NCI-H82 (cell line): ENCODE measurements at regions not wholly inside any gene's neighbourhood (a gene's known extent, or its start where the extent isn't known, plus 50 kb on each side); places are given as distances from the start of the nearest gene placed in this dataset.

Source experiments
- DNase-seq: peaks from one replicate; lab custom pipeline; 2025; lab: John Stamatoyannopoulos, UW

DNA sequence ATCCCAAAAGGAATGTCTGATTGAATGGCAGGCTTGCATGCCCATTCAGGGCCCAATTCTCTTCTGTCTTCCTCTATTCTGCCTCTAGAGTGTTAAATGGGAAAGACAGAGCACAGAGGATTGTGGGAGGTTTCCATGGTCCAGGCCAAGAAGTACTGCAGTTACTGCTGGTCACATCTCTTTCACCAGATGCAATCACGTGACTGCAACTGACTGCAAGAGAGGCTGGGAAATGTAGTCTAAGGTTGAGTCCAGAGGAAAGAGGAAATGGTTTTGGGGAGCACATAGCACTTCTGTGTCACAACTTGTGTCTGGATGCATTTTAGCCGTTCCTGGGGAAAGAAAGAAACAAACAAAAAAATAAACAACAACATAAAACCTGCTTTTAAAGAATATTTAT, 336.4 kb upstream of the BTBD3 start:
- DNase-seq: peak; percentile 35

DNA sequence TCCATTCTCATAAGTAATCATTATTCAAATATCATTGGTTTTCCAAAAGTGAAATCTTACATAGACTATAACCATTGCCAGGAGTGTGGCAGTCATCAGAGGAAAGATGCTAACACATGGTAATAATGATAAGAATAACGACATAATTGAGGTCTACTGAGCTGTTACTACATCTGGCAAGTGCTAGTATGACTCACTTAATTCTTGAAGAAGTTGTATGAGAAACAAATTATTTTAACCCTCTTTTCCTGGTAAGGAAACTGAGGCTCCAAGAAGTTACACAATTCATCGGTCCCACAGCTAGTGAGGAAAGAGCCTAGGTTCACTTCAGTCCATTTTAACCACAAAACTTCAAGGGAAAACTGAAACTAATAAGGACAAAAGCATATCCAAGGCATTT, 335.6 kb upstream of the BTBD3 start:
- no peak for DNase-seq

DNA sequence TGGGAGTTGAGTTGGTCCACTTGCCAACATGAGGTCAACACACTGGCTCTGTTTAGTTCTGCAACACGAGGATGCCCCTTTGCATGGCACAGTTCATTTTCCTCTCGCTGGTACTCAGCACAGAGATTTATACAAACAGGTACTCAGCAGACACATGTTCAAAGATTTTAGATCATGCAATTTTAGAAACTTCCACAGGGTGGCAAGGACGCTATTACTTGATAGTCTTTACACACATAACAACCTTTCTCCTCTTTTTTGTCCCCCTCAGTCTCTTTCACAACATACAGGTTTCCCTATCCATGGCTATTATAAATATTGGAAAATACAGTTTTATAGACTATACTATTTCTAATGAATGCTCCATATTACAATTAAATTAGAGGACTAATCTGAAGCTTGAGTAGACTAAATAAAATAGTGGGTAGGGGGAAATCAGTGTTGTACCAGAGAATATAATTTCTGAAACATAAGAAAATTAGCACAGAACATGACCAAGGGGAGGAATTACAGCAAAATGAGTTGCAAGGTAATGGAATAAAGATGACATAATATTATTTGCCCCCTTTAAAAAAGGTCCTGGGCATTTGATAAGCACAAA, 331.8 kb upstream of the BTBD3 start:
- peak; percentile 57 for DNase-seq

DNA sequence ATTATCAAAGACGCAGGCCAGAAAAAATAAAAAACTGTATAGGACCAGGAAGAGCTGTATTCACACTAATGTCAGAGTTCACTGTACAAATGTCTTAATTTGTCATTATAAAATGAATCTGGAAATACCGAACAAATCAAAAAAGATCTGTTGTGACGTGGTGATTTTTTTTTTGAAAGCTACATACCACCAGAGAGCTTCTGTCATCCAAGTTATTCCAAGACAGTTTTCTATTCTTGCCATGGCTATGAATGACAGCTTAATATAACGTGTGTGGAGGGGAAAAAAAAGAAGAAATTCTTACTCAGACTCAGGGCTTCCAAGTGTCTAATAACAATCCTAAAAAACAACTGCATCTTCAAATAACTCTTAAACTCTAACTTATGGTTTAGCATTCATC, 328.8 kb upstream of the BTBD3 start:
- no peak for DNase-seq

DNA sequence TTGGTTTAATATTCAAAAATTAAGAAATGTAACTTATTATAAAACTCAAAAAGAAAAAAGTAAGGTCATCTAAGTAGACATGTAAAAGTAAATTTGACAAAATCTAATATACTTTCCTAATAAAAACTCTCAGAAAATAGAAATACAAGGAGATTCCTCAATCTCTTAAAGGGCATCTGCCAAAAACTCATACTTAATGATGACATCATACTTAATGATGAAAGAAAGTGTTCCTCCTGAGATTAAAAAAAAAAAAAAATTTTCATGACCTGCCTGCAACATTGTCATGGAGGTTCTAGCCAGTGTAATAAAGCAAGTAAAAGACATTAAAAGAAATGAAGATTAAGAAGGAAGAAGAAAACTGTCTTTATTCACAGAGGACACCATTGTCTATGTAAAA, 325.7 kb upstream of the BTBD3 start:
- no peak for DNase-seq

DNA sequence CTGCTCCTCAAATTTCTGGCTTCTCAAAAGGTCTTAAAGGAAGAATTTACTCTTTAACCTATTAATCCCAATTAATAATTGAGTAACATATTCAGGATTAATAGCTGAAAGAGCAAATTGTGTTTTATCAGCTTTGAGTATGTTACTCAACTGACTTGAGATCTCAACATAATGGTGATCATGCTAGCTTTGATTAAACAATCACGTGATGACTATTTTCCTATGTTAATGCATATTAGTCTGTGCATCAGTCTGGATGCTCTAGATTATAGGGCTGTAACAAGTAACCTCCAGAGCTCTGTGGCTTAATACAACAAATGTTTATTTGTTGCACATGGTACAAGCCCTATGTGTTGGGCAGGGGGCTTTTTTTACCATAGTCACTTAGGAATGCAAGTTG, 313.4 kb upstream of the BTBD3 start:
- DNase-seq: no peak

DNA sequence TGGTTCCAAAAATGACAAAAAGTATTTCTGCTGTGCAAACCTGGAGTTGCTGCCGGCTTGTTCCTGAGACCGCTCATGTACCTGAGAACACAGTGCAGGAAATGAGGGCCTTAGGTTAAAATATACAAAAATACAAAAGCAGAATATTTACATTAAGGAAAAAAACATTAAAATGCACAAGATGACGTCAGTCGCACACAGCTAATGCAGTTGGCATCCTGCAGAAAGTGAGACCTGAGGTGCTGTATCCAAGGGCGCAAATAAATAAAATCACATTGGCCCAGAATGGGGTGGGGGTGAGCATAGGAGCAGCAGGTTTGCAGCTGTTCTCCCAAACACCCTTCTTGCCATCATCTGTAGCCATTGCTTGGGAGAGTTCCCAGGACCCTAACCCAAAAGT, 310.6 kb upstream of the BTBD3 start:
- DNase-seq: no peak

DNA sequence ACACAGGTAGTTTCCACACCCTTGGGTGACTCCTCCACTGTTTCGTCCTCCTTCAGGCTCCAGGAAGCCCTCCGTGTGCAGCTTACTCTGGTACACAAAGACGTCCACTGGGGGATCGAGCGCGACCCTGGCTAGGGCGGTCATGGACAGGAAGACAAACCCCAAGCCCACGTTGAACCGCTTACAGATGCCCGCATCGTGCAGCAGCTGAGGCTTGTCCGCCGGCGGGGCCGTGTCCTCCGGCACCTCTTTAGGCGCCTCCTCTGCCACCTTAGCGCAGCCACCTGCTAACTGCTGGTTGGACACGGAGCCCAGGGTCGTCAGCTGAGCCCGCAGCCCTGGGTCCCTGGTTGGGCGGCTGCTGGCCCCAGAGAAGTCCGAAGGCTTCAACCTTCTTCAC, 309.0 kb upstream of the BTBD3 start:
- DNase-seq: no peak

DNA sequence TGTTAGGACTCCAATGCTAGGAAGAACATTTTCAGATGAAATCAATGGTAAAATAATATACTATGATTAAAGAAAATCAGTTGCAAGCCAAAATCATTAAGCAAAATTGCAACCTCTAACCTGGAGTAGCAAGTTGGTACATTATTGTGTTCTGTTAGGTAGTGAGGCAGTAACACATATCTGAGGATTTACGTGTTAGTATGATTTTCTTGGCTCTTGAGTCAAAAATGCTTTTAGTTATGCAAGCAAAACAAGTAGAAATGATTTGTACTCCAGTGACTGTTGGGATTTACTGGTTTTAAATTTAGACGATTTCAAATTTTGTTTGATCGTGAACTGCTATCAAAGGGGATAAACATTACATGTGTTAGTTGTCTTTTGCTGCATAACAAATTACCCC, 293.0 kb upstream of the BTBD3 start:
- DNase-seq: no peak

DNA sequence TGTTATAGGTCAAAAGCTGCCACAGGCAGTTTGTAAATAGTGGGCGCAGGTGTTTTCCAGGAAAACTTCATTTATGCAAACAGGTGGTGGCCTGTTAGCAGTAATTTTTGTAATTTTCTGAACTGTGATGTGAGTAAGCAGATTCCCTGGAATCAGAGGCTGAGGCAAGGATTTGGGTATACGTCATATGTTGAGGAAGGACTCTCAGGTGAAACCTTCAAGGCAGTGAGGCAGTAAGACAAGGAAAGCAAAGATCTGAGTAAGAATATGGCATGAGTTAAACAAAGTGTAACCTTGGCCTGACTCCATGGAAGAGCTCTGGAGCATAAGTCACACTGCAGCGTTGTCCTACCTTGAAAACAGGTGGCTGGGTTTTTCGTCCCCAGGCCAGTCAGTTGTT, 291.1 kb upstream of the BTBD3 start:
- no peak for DNase-seq

DNA sequence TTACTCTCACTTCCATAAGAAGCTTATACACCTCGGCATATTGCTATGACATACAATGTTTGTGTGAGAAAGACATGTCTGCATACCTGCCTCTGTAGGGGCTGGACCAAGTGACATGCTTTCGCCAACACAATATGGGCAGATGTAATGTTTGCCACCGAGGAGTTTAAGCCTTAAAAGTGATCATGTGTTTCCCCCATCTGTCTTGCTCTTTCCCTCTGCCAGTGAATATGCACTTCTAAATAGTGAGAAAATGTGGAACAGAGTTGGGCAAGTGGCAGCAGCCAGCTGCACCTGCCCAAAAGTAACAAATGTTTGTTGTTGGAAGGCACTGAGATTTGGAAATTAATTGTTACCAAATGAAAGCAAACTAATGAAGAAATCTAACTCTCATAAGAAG, 274.8 kb upstream of the BTBD3 start:
- DNase-seq: peak; percentile 46

DNA sequence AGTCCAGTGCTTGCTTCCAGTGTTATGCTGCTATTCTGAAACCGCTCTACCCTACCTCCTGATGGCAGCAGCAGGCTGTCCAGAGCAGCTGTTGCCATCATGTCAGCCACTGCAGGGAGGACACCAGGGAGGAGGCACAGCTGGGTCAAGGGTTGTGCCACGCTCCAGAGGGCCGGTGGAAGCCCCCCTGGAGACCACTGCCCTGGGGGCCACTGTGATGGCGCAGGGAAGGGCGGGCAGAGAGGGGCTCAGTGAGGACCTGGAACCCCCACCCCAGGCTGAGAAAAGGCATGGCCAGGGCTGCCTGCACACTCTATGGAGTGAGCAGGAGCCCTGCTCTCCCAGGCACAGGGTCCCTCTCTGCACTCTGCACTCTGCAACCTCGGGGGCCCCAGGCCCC, 271.3 kb upstream of the BTBD3 start:
- DNase-seq: no peak

DNA sequence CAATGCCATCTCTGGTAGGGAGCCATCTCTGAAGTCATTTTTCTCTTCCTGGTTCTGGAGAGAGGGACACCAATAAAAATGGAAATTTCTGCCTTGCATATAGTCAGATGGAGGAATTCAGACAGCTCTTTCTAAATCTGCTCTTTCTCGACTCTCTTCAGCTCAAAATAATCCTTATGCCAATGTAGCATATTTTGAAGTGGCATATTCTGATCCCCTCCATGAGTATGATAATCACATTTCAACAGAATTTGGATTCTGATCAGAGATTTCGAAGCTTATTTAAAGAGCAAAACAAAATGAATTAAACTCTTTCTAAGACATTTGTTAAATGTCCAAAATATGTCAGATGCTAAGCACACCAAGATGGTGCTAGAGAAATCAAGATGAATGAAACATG, 267.1 kb upstream of the BTBD3 start:
- no peak for DNase-seq

DNA sequence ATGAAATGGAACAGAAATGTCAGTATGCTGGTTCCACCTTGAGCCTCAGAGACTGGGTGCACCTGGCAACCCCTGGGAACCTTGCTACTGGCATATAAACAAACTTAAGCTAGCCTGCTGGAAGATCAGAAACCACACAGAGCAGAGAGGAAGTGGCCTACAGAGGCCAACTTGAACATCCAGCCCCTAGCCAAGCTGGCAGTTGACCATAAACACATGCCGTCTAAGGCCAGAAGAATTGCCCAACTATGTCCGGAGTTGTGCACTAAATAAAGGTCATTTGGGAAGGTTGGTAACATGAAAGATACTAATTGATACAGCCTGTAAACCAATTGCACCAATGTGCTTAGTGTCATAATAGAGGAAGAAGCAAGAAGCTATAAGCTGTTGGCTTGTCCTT, 266.6 kb upstream of the BTBD3 start:
- no peak for DNase-seq

DNA sequence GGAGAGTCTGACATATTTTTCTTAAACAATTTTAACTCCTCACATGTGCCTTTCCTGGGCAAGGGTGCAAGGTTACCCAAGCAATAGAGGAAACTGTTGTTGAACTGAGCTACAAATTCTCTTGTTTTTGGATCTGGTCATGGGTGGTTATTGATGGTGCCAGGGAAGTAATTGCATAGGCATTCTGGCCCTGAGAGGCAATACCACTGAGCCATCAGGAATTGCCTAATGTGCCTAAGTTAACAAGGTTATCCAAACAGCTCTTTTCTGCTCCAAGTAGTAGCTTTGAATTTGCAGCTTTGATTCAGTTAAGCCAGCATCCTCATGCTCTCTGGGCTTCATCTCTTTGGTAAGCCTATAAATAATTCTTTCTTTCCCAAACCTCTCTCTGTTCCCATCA, 266.0 kb upstream of the BTBD3 start:
- no peak for DNase-seq

DNA sequence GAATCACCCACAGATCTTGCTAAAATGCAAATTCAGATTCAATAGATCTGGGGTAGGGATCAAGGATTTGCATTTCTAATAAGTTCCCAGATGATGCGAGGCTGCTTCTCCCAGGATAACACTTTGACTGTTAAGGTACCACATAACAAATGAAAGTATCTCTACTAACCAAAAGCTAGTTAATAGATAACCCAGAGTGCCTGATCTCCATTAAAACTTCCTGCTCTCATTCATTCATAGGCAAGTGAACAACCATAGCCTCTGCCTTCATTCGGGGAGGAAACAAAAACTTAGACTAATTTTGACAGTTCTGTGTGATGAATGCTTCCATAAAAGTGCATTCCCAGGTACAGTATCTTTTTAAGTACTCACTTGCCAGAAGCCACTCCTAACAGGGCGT, 265.6 kb upstream of the BTBD3 start:
- no peak for DNase-seq

DNA sequence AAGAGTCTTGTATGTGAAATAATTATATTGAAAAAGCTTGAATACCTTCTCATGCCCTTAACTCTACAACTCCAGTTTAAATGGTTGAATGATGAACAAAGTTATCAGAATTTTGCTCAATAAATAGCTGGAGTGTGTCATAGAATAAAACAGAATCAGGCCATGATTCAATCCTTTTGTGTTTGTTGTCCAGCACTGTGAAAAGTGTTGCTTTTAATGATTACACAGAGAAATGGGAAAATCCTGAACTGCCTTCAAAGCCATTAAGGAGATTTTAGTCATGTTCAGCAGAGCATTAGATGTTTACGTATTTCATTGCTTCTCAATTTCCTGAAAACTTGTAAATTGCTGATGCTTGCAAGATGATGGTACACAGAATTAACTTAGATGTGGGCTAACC, 262.9 kb upstream of the BTBD3 start:
- DNase-seq: no peak

DNA sequence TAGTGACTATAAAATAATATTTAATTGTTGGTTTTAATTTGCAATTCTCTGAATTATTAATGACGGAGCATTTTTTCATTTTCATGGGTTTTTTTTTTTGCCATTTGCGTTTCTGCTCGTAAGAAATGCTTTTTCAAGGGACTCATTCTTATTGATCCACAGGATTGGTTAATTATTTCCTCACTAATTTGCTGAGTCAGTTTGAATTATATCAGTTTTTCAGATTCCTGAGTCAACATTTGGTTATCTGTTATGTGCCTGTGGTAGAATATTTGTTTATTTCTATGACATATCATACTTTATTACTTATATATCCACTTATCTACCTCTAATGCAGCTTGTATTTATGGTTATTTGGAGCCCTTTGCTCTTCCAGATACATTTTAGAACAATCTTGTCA, 257.0 kb upstream of the BTBD3 start:
- DNase-seq: no peak

DNA sequence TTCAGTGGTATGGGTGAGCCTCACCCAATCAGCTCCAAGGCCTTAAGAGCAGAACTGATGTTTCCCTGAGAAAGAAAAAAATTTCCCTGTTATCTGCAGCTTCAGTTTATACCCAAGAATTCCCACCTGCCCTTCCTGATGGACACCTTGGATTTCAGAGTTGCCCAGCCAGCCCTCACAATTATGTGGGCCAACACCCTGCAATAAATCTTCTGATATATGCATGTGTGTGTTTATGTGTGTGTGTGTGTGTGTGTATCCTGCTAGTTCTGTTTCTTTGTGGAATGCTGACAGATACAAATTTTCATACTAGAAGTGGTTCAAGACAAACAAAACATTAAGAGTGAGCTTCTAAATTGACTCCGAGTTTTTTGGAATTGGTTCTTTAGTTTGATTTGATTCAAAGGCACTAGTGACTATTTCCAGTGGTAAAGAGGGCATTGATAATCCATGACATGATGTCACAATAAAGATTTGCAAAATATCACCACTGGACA, 246.6 kb upstream of the BTBD3 start:
- no peak for DNase-seq

DNA sequence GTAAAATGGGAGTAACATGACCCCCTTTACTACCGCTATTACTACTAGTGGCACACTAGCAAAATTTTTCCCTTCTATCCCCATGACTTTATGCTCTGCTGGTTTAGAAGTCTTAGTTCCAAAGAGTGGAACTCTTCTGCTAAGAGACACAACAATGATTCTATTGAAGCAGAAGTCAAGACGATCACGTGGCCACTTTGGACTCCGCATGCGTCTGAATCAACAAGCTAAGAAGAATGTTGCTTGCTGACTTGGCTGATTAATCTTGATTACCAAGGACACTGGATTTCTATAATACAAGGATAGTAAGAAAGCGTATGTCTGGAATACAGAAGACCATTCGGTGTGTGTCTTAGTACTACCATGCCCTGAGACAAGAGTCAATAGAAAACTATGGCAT, 244.7 kb upstream of the BTBD3 start:
- DNase-seq: no peak

DNA sequence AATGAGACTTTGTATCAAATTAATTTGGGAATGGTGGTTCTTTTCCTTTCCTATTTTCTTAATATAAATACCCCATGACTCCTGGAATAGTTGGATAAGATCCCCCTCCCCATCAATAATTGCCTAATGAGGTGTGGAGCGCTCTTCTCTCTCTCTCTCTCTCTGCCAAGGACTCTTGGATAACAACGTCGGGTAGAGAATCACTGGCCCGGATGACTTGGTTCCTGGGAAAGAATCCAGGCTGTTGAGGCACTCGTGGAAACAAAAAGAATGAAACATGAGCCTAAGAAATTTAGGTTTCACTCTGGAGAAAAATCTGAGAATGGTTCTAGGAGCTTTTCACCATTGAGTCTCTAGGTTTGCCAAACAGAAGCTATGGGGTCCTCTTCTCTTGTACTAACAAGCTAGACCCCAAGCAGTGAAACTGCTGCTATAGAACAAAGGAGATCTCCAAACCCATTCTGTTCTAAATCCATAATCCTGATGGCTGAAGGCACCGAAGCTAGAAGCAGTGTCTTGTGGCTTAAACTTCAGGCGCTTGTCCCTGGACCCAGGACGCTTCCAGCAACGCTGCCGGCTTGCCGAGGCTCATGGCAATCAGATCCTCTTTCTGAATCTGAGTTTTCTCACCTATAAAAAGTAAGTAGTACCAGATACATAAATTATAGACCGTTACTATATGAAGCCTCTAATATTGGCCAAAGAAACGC, 241.6 kb upstream of the BTBD3 start:
- DNase-seq: peak; percentile 19

DNA sequence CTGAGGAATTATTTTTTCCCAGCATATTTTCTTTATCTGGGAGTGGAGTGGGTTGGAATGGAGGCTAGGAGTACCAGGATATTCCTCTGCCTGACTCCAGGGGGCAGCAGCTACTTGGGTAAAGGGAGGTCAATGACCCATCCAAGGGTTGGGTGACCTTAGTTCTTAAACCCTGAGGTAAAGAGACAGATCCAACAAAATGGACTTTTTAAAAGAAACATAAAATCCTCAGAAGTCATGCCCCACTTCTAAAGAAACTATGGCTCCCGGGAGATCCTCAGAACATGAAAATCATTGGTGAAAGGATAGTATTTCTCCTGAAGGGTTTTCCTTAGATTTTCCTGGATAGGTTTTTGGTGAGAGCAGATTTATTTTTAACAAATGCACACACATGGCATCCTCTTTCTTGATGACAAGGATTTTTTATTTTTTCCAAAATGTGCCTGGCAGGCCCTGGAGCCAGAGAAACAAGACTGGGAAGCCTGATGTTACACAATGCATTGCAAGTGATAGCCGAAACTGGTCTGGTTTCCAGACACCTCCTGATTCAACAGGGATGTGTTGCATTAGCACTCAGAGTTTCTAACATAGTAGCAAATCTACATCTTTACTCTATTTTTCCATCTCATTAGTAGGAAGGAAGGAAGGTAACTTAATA, 240.9 kb upstream of the BTBD3 start:
- peak; percentile 77 for DNase-seq

DNA sequence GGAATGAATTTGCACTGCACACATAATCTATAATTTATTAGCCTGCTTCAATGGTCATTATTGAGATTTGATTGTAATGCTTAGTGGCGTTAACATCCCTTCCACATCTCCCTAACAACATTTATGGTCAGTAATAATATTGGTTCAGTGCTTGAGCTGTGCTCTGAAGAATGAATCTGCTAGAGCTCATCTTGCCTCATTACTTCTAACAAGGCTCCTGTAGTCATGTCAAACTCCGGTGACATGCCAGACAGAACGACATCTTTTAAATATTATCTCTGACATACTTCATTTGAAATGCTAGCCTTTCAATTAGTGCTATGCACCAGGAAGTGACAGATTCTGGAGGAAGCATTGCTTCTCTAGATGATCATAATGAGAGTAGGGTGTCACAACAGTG, 240.3 kb upstream of the BTBD3 start:
- no peak for DNase-seq

DNA sequence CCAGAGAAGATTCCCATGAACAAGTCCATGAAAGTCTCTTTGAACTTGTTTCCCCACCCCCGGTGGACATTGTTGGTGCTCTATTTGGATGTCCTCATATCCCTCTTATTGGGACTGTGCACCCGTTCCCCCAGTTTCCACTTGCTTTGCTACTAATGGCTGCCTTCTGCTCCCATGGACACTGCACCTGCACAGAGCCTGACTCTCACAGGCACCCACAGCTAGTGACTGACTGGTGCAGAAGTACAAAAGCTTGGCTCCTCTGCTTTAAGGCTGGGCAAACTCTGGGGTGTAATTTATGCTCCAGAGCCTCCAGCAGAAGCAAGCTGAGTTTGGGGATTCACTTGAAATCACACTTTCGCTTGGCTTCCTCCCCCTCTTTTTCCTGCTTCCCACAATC, 239.9 kb upstream of the BTBD3 start:
- no peak for DNase-seq
